HepG2 (cell line): ENCODE measurements at regions not wholly inside any gene's neighbourhood (a gene's known extent, or its start where the extent isn't known, plus 50 kb on each side); places are given as distances from the start of the nearest gene placed in this dataset.

ENCODE experiments used
- ATAC-seq: fragments of 200-7000 bp; cut with Tn5 transposase; 3 replicates; pipeline ENCODE4 v1.9.1; 2020; ENCODE audit warnings: mild to moderate bottlenecking, moderate library complexity
- BruUV-seq: library from RNA; stranded (reverse); fragments of 400-500 nt; replicated peaks from 2 replicates; lab custom pipeline; 2021; lab: Mats Ljungman, UMichigan
- CTCF ChIA-PET: fragments of 300-600 bp; formaldehyde crosslinking; extraction: SDS; loops from one replicate; lab custom pipeline; 2021; ENCODE audit warnings: low total read pairs, inconsistent platforms, low intra/inter-chr PET ratio; lab: Yijun Ruan, JAX
- POLR2A ChIA-PET: fragments of 350-600 bp; sonication (Branson Sonifier 250); formaldehyde crosslinking; loops from one replicate; lab custom pipeline; 2020; ENCODE audit warnings: antibody characterized with exemption, inconsistent platforms; lab: Yijun Ruan, JAX
- DNase-seq: peaks from one replicate; pipeline ENCODE4 v3.0.0-alpha.2; 2015; ENCODE audit warnings: low spot score
- FAIRE-seq: peaks from 3 replicates; lab custom pipeline; 2011; peaks lifted over from hg19 to GRCh38; lab: Jason Lieb, UNC
- H2AFZ ChIP-seq: one replicate; pipeline ENCODE4 v1.6.1; 2011; ENCODE audit warnings: low read length, inconsistent platforms
- H3K27ac ChIP-seq: fragments of 300-600 bp; 3 replicates; pipeline ENCODE4 v1.8.0; 2011; ENCODE audit warnings: mixed run types, mild to moderate bottlenecking, mixed read lengths, low read length, inconsistent platforms; ENCODE audit not compliant: insufficient read depth; ENCODE audit errors: extremely low read length
- H3K27me3 ChIP-seq, 2 experiments: fragments of 200-600 bp in 1 of 2; 2 replicates in 1 of 2; 3 replicates in 1 of 2; pipeline versions ENCODE4 v1.6.0 to v1.8.0; 2011; ENCODE audit warnings: low read length in 2 of 2, mild to moderate bottlenecking in 2 of 2, moderate library complexity in 2 of 2, inconsistent platforms in 1 of 2; ENCODE audit not compliant: insufficient read depth in 2 of 2, control insufficient read depth in 1 of 2
- H3K36me3 ChIP-seq, 2 experiments: fragments of 200-600 bp in 1 of 2; replicated peaks in 1 of 2; 2 replicates in 1 of 2; 3 replicates in 1 of 2; pipeline versions ENCODE4 v1.5.1 to v1.8.0; 2011; ENCODE audit warnings: low read length in 2 of 2, inconsistent platforms in 1 of 2; ENCODE audit not compliant: insufficient read depth in 2 of 2, control insufficient read depth in 1 of 2
- H3K4me1 ChIP-seq: 2 replicates; pipeline ENCODE4 v1.5.1; 2012; ENCODE audit warnings: low read length, inconsistent platforms; ENCODE audit not compliant: insufficient read depth
- H3K4me2 ChIP-seq: 2 replicates; pipeline ENCODE4 v1.6.0; 2011; ENCODE audit warnings: low read depth, low read length, inconsistent platforms
- H3K4me3 ChIP-seq, 3 experiments: fragments of 200-600 bp in 1 of 3; sonication (generic), shearing (Covaris generic) in 1 of 3; replicated peaks in 1 of 3; 2 replicates each; pipeline ENCODE4 v1.5.1; 2011 to 2016; ENCODE audit warnings: low read length in 3 of 3, inconsistent platforms in 2 of 3, low read depth in 2 of 3, mild to moderate bottlenecking in 2 of 3, control low read depth in 1 of 3, mixed read lengths in 1 of 3; ENCODE audit not compliant: insufficient read depth in 1 of 3
- H3K79me2 ChIP-seq: one replicate; pipeline ENCODE4 v1.6.1; 2011; ENCODE audit warnings: low read length, inconsistent platforms; ENCODE audit not compliant: insufficient read depth
- H3K9ac ChIP-seq: 2 replicates; pipeline ENCODE4 v1.6.0; 2011; ENCODE audit warnings: mild to moderate bottlenecking, low read depth, low read length, inconsistent platforms; ENCODE audit not compliant: insufficient read depth
- H3K9me3 ChIP-seq: 2 replicates; pipeline ENCODE4 v1.5.1; 2012; ENCODE audit warnings: mild to moderate bottlenecking, low read length
- H4K20me1 ChIP-seq: 2 replicates; pipeline ENCODE4 v1.6.0; 2011; ENCODE audit warnings: inconsistent platforms, mild to moderate bottlenecking, low read length, moderate library complexity; ENCODE audit not compliant: insufficient read depth
- ATF5 ChIP-seq: sonication (generic); formaldehyde crosslinking; IDR thresholded peaks from 2 replicates; pipeline ENCODE4 v1.4.0; 2020; ENCODE audit warnings: mild to moderate bottlenecking, low read depth, missing genetic modification reagents
- DNMT1 ChIP-seq: sonication (generic); formaldehyde crosslinking; IDR thresholded peaks from 2 replicates; pipeline ENCODE4 v1.5.1; 2020; ENCODE audit warnings: mild to moderate bottlenecking, missing genetic modification reagents
- DRAP1 ChIP-seq: IDR thresholded peaks from 2 replicates; pipeline ENCODE4 v1.6.1; 2016; ENCODE audit warnings: missing genetic modification reagents, missing compliant biosample characterization
- NFKB2 ChIP-seq: sonication (generic); formaldehyde crosslinking; IDR thresholded peaks from 2 replicates; pipeline ENCODE4 v1.4.0; 2020; ENCODE audit warnings: missing genetic modification reagents, borderline replicate concordance
- YEATS4 ChIP-seq: sonication (generic); formaldehyde crosslinking; IDR thresholded peaks from 2 replicates; pipeline ENCODE4 v1.4.0; 2020; ENCODE audit warnings: missing genetic modification reagents, borderline replicate concordance
- ZKSCAN5 ChIP-seq: sonication (generic); formaldehyde crosslinking; IDR thresholded peaks from 2 replicates; pipeline ENCODE4 v1.5.1; 2020; ENCODE audit warnings: mild to moderate bottlenecking, missing genetic modification reagents
- WGBS: methylation state at CpG from one replicate; pipeline ENCODE4 v1.1.6; 2017; ENCODE audit warnings: low lambda C conversion rate; 5-methylcytosine and 5-hydroxymethylcytosine counted together
- in situ Hi-C: cut with HindIII; loops from 2 replicates; pipeline ENCODE4 v1.10.0; 2017; ENCODE audit warnings: low pct_unique_long_range_greater_than_20kb; ENCODE audit not compliant: extremely low pct_ligation_motif_present
- intact Hi-C: fragments of 100-400 bp; cut with micrococcal nuclease; formaldehyde crosslinking; loops from one replicate; pipeline ENCODE4 v1.10.0; 2022; ENCODE audit not compliant: unreplicated experiment

- TF ChIP-seq DRAP1 (CRISPR knock-in tag) (no peak), DNMT1 (CRISPR knock-in tag) (no peak), ATF5 (CRISPR knock-in tag) (no peak), YEATS4 (no peak)
- TF ChIP-seq, all 625 proteins: peak for 0
These were observed 85.4 kb downstream of the CCDC185 start (continued) for GRCh38 chr1:223478606-223479005.

GRCh38 chr1:223479261-223479660, 86.0 kb downstream of the CCDC185 start:
- Histone ChIP-seq H3K27ac (no peak overlapping the region), H3K36me3 (no peaks in the 10 kb centered on the region), H2AFZ (no peak overlapping the region), H3K4me1 (no peaks in the 10 kb centered on the region), H3K9me3 (no peaks in the 10 kb centered on the region), H3K27me3 (peaks cover 3 to 16% of the 10 kb centered on the region in 2 experiments; a peak in 2 of 5 replicates), H3K79me2 (no peaks in the 10 kb centered on the region), H3K4me3 (no peak overlapping the region), H3K9ac (no peak overlapping the region), H3K4me2 (no peak overlapping the region), H4K20me1 (no peaks in the 10 kb centered on the region)
- TF ChIP-seq NFKB2 (no peak), ZKSCAN5 (CRISPR knock-in tag) (0 out of 2 replicates have a peak, but pooled peaks have one; percentile 39)
- ChIA-PET POLR2A (no interaction called here), CTCF (no interaction called here)
- intact Hi-C loops, result no loop called here
- DNase-seq, result no peak
- no TSS peak for BruUV-seq
- no peak for FAIRE-seq
- ATAC-seq, result no peak; the same call in 2 of the 3 replicates
- in situ Hi-C loops, result no loop called here
- WGBS, result 11% methylated on average over 7 of the region's 7 CpGs
